ENCODE measurements at regions not wholly inside any gene's neighbourhood (a gene's known extent, or its start where the extent isn't known, plus 50 kb on each side); places are given as distances from the start of the nearest gene placed in this dataset.

DNA sequence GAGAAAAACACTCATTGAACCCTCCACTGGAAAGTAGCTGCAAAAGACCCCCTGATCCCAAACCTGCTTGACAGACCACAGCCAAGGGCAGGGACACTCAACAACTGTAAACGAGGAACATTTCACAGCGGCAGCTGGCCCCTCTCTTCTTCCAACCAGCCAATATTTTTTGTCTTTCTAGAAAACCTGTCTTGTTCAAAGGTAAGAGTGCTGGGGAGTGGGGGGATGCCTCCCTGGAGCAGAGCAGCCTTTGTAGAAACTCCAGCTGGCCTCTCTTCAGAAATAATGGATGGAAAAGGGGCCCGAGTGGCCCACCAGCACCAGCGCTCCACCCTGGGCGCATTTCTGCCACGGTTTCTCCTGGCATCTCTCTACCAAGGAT lies 384.0 kb downstream of the RRAGC start:
- ChIA-PET POLR2A (no interaction called here), CTCF (no interaction called here)
- no peak overlapping the region for H3K9ac ChIP-seq (replicated peaks; ENCODE audit: extremely low read depth, insufficient read depth, low read length)
- no peaks in the 10 kb centered on the region for H3K9me3 ChIP-seq (replicated peaks; ENCODE audit: control insufficient read depth, insufficient read depth, low read length)
- DNase-seq (ENCODE audit: low read depth, low spot score) (no peak), FAIRE-seq (no peak)
- H4K20me1 ChIP-seq (replicated peaks; ENCODE audit: control insufficient read depth, extremely low read depth, insufficient read depth, low read length), result no peaks in the 10 kb centered on the region
- BruUV-seq (replicated peaks), result no TSS peak
- H3K9me1 ChIP-seq (replicated peaks; ENCODE audit: control insufficient read depth, extremely low read depth, insufficient read depth, low read length), result no peaks in the 10 kb centered on the region
- TF ChIP-seq MYC (IDR thresholded peaks at IDR 0.05; ENCODE audit: low read depth, low read length) (no peak), POLR2AphosphoS5 (IDR thresholded peaks at IDR 0.05; ENCODE audit: insufficient read depth, low read depth, low read length) (no peak), FOS (IDR thresholded peaks at IDR 0.05; ENCODE audit: borderline replicate concordance, insufficient read depth, low read length) (no peak), POLR2A (IDR thresholded peaks at IDR 0.05; ENCODE audit: low read depth, low read length) (no peak), EZH2 (IDR thresholded peaks at IDR 0.05; ENCODE audit: borderline replicate concordance, low read depth, low read length, severe bottlenecking) (no peak), JUN (IDR thresholded peaks at IDR 0.05; ENCODE audit: borderline replicate concordance, insufficient read depth, insufficient read length, low read depth) (no peak), MAX (IDR thresholded peaks at IDR 0.05; ENCODE audit: insufficient read depth, insufficient read length) (no peak), GATA2 (IDR thresholded peaks at IDR 0.05; ENCODE audit: insufficient read depth, insufficient read length, low read depth, low read length) (no peak)
- TF ChIP-seq, protein P1, sequence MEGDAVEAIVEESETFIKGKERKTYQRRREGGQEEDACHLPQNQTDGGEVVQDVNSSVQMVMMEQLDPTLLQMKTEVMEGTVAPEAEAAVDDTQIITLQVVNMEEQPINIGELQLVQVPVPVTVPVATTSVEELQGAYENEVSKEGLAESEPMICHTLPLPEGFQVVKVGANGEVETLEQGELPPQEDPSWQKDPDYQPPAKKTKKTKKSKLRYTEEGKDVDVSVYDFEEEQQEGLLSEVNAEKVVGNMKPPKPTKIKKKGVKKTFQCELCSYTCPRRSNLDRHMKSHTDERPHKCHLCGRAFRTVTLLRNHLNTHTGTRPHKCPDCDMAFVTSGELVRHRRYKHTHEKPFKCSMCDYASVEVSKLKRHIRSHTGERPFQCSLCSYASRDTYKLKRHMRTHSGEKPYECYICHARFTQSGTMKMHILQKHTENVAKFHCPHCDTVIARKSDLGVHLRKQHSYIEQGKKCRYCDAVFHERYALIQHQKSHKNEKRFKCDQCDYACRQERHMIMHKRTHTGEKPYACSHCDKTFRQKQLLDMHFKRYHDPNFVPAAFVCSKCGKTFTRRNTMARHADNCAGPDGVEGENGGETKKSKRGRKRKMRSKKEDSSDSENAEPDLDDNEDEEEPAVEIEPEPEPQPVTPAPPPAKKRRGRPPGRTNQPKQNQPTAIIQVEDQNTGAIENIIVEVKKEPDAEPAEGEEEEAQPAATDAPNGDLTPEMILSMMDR (IDR thresholded peaks at IDR 0.05; ENCODE audit: extremely low read depth in 1 of 2, insufficient read depth in 1 of 2, low read depth in 1 of 2, low read length in 2 of 2), result no peak
- no peaks in the 10 kb centered on the region for H3K36me3 ChIP-seq (ENCODE audit: control insufficient read depth in 2 of 2, extremely low read depth in 1 of 2, insufficient read depth in 2 of 2, low read length in 2 of 2)
- H3K4me3 ChIP-seq (replicated peaks in 1 of 3; ENCODE audit: insufficient read depth in 1 of 3, low read depth in 1 of 3, low read length in 3 of 3), result no peak overlapping the region
- dilution Hi-C loops (cut with MboI; ENCODE audit: extremely low pct_ligation_motif_present, low sequenced_read_pairs) (no loop called here), intact Hi-C loops (cut with micrococcal nuclease) (no loop called here)
- H3K79me2 ChIP-seq (ENCODE audit: control insufficient read depth, insufficient read depth, low read length), result no peaks in the 10 kb centered on the region
- no peaks in the 10 kb centered on the region for H3K4me1 ChIP-seq (ENCODE audit: control insufficient read depth, extremely low read depth, insufficient read depth, low read length)
- H3K27ac ChIP-seq (ENCODE audit: insufficient read depth, low read depth, low read length), result no peak overlapping the region
- no peak overlapping the region for H2AFZ ChIP-seq (ENCODE audit: low read depth, low read length)
- H3K4me2 ChIP-seq (ENCODE audit: insufficient read depth, low read length), result no peak overlapping the region
- H3K27me3 ChIP-seq (ENCODE audit: control insufficient read depth in 2 of 2, insufficient read depth in 2 of 2, low read length in 2 of 2), result peaks cover 15% of the 10 kb centered on the region in 2 experiments
